SK-N-SH (cell line): ENCODE measurements at regions not wholly inside any gene's neighbourhood (a gene's known extent, or its start where the extent isn't known, plus 50 kb on each side); places are given as distances from the start of the nearest gene placed in this dataset.

ENCODE experiments used
- CTCF ChIA-PET: fragments of 300-600, 350-600 bp; formaldehyde crosslinking; extraction: SDS; loops from one replicate; lab custom pipeline; 2021; lab: Yijun Ruan, JAX
- POLR2A ChIA-PET: fragments of 350-600 bp; sonication (Branson Sonifier 250); formaldehyde crosslinking; extraction: SDS; loops from one replicate; lab custom pipeline; 2020; ENCODE audit warnings: antibody characterized with exemption, inconsistent platforms; lab: Yijun Ruan, JAX
- DNase-seq: peaks from one replicate; pipeline ENCODE4 v3.0.0; 2012
- H2AFZ ChIP-seq: fragments of 200-600 bp; sonication (generic); 2 replicates; pipeline ENCODE4 v1.8.1; 2016; ENCODE audit warnings: antibody characterized with exemption, mild to moderate bottlenecking, low read depth
- H3F3A ChIP-seq: fragments of 200-600 bp; sonication (generic); replicated peaks from 2 replicates; pipeline ENCODE3; 2016; ENCODE audit warnings: antibody characterized with exemption, mild to moderate bottlenecking; ENCODE audit not compliant: insufficient read depth
- H3K27ac ChIP-seq, 2 experiments: fragments of 200-500 bp in 1 of 2; fragments of 200-600 bp in 1 of 2; sonication (Bioruptor generic) in 1 of 2; sonication (generic), shearing (Covaris generic) in 1 of 2; 2 replicates each; pipeline versions ENCODE4 v1.5.1 to v1.6.1; 2014 to 2016; ENCODE audit warnings: low read depth in 2 of 2, inconsistent platforms in 1 of 2, low read length in 1 of 2, mild to moderate bottlenecking in 1 of 2, mixed read lengths in 1 of 2
- H3K27me3 ChIP-seq: fragments of 200-600 bp; sonication (generic), shearing (Covaris generic); 2 replicates; pipeline ENCODE4 v1.6.1; 2016; ENCODE audit warnings: mixed run types; ENCODE audit not compliant: insufficient read depth
- H3K36me3 ChIP-seq, 2 experiments: fragments of 200-500 bp in 1 of 2; fragments of 200-600 bp in 1 of 2; sonication (Bioruptor generic) in 1 of 2; sonication (generic) in 1 of 2; replicated peaks in 1 of 2; 2 replicates each; pipeline versions ENCODE3 to v1.5.1; 2014 to 2016; ENCODE audit warnings: low read length in 1 of 2, mild to moderate bottlenecking in 1 of 2; ENCODE audit not compliant: insufficient read depth in 2 of 2, control insufficient read depth in 1 of 2
- H3K4me1 ChIP-seq, 2 experiments: fragments of 200-500 bp in 1 of 2; fragments of 200-600 bp in 1 of 2; sonication (Bioruptor generic) in 1 of 2; sonication (generic), shearing (Covaris generic) in 1 of 2; 2 replicates each; pipeline versions ENCODE4 v1.5.1 to v1.6.1; 2014 to 2016; ENCODE audit warnings: low read depth in 1 of 2, low read length in 1 of 2, mixed run types in 1 of 2; ENCODE audit not compliant: insufficient read depth in 2 of 2, control insufficient read depth in 1 of 2
- H3K4me2 ChIP-seq: fragments of 200-600 bp; sonication (generic), shearing (Covaris generic); 2 replicates; pipeline ENCODE4 v1.6.1; 2017; ENCODE audit warnings: mixed run types
- H3K4me3 ChIP-seq, 2 experiments: fragments of 200-500 bp in 1 of 2; fragments of 200-600 bp in 1 of 2; sonication (Bioruptor generic) in 1 of 2; sonication (generic), shearing (Covaris generic) in 1 of 2; 2 replicates each; pipeline versions ENCODE4 v1.5.1 to v1.8.1; 2014 to 2016; ENCODE audit warnings: low read depth in 2 of 2, inconsistent platforms in 1 of 2, low read length in 1 of 2, mild to moderate bottlenecking in 1 of 2, mixed read lengths in 1 of 2, moderate library complexity in 1 of 2
- H3K79me2 ChIP-seq: fragments of 200-600 bp; sonication (generic); 2 replicates; pipeline ENCODE4 v1.8.1; 2017; ENCODE audit warnings: mild to moderate bottlenecking; ENCODE audit not compliant: insufficient read depth
- H3K9ac ChIP-seq: fragments of 200-600 bp; sonication (generic); 2 replicates; pipeline ENCODE4 v1.6.1; 2017; ENCODE audit warnings: mixed run types
- H3K9me2 ChIP-seq: fragments of 200-600 bp; sonication (generic); 2 replicates; pipeline ENCODE4 v1.6.1; 2017; ENCODE audit warnings: mixed run types
- H3K9me3 ChIP-seq: fragments of 200-600 bp; sonication (generic); 2 replicates; pipeline ENCODE4 v1.6.1; 2017; ENCODE audit warnings: mixed run types, mild to moderate bottlenecking, moderate library complexity
- H4K20me1 ChIP-seq: fragments of 200-600 bp; sonication (generic); 2 replicates; pipeline ENCODE4 v1.6.1; 2017; ENCODE audit warnings: mild to moderate bottlenecking, mixed run types; ENCODE audit not compliant: insufficient read depth
- CHD2 ChIP-seq: fragments of 150-350 bp; IDR thresholded peaks from 2 replicates; pipeline ENCODE4 v1.6.1; 2018; ENCODE audit warnings: low read length; ENCODE audit not compliant: partially characterized antibody
- CTCF ChIP-seq: fragments of 200-600 bp; sonication (generic); IDR thresholded peaks from 2 replicates; pipeline ENCODE4 v1.6.1; 2017; ENCODE audit warnings: antibody characterized with exemption, mild to moderate bottlenecking, moderate library complexity
- ELF1 ChIP-seq: IDR thresholded peaks from 2 replicates; pipeline ENCODE4 v1.4.0; 2012
- EP300 ChIP-seq, 2 experiments: IDR thresholded peaks; 2 replicates each; pipeline versions ENCODE4 v1.4.0 to v1.6.1; 2012; ENCODE audit warnings: borderline replicate concordance in 1 of 2, low read depth in 1 of 2, low read length in 1 of 2
- FOSL2 ChIP-seq: IDR thresholded peaks from 2 replicates; pipeline ENCODE4 v1.4.0; 2012; ENCODE audit warnings: low read depth, mild to moderate bottlenecking, moderate library complexity, borderline replicate concordance
- FOXJ3 ChIP-seq: sonication (generic); formaldehyde crosslinking; IDR thresholded peaks from 2 replicates; pipeline ENCODE4 v1.5.1; 2020; ENCODE audit warnings: mild to moderate bottlenecking, missing genetic modification reagents
- FOXM1 ChIP-seq: IDR thresholded peaks from 2 replicates; pipeline ENCODE4 v1.4.0; 2012; ENCODE audit warnings: low read depth, mild to moderate bottlenecking
- GABPA ChIP-seq: IDR thresholded peaks from 2 replicates; pipeline ENCODE4 v1.4.0; 2012; ENCODE audit warnings: low read depth, mild to moderate bottlenecking
- IRF3 ChIP-seq: fragments of 150-350 bp; IDR thresholded peaks from 2 replicates; pipeline ENCODE4 v1.6.1; 2016; ENCODE audit warnings: mild to moderate bottlenecking, low read depth, low read length
- JUND ChIP-seq: IDR thresholded peaks from 2 replicates; pipeline ENCODE4 v1.4.0; 2012
- MAX ChIP-seq: IDR thresholded peaks from 2 replicates; pipeline ENCODE4 v1.4.0; 2012; ENCODE audit warnings: low read depth
- NFIC ChIP-seq: IDR thresholded peaks from 2 replicates; pipeline ENCODE4 v1.4.0; 2012; ENCODE audit warnings: borderline replicate concordance
- POLR2AphosphoS5 ChIP-seq: IDR thresholded peaks from 2 replicates; pipeline ENCODE4 v1.6.1; 2012; ENCODE audit warnings: low read depth, low read length
- RAD21 ChIP-seq: IDR thresholded peaks from 2 replicates; pipeline ENCODE4 v1.6.1; 2012; ENCODE audit warnings: mild to moderate bottlenecking, low read length
- RCOR1 ChIP-seq: fragments of 150-350 bp; IDR thresholded peaks from 2 replicates; pipeline ENCODE4 v1.6.1; 2017; ENCODE audit warnings: antibody characterized with exemption, low read length
- RXRA ChIP-seq: IDR thresholded peaks from 2 replicates; pipeline ENCODE4 v1.4.0; 2012; ENCODE audit warnings: low read depth, mild to moderate bottlenecking, borderline replicate concordance
- SIN3A ChIP-seq: IDR thresholded peaks from 2 replicates; pipeline ENCODE4 v1.6.1; 2012; ENCODE audit warnings: low read depth, mild to moderate bottlenecking, low read length, moderate library complexity, borderline replicate concordance
- SMC3 ChIP-seq: IDR thresholded peaks from 2 replicates; pipeline ENCODE4 v1.6.1; 2012; ENCODE audit warnings: low read depth, low read length, improper control_type of control experiment
- TAF1 ChIP-seq: IDR thresholded peaks from 2 replicates; pipeline ENCODE4 v1.6.1; 2012; ENCODE audit warnings: low read depth, mild to moderate bottlenecking, low read length, moderate library complexity, borderline replicate concordance
- TCF12 ChIP-seq: IDR thresholded peaks from 2 replicates; pipeline ENCODE4 v1.4.0; 2012
- TEAD4 ChIP-seq: IDR thresholded peaks from 2 replicates; pipeline ENCODE4 v1.4.0; 2012; ENCODE audit warnings: mild to moderate bottlenecking, borderline replicate concordance; ENCODE audit not compliant: insufficient read depth
- YY1 ChIP-seq: IDR thresholded peaks from 2 replicates; pipeline ENCODE4 v1.4.0; 2012; ENCODE audit warnings: low read depth, mild to moderate bottlenecking
- WGBS: methylation state at CpG from one replicate; pipeline ENCODE4 v1.1.6; 2017; ENCODE audit warnings: low lambda C conversion rate; 5-methylcytosine and 5-hydroxymethylcytosine counted together
- TF ChIP-seq, protein P1 (sequence below): IDR thresholded peaks from 2 replicates; pipeline ENCODE4 v1.6.1; 2012; ENCODE audit warnings: mild to moderate bottlenecking, low read depth, low read length, moderate library complexity
- TF ChIP-seq, protein P2 (sequence below): IDR thresholded peaks from 2 replicates; pipeline ENCODE4; 2012

- no peak for TF ChIP-seq CTCF
- TF ChIP-seq, protein P1, sequence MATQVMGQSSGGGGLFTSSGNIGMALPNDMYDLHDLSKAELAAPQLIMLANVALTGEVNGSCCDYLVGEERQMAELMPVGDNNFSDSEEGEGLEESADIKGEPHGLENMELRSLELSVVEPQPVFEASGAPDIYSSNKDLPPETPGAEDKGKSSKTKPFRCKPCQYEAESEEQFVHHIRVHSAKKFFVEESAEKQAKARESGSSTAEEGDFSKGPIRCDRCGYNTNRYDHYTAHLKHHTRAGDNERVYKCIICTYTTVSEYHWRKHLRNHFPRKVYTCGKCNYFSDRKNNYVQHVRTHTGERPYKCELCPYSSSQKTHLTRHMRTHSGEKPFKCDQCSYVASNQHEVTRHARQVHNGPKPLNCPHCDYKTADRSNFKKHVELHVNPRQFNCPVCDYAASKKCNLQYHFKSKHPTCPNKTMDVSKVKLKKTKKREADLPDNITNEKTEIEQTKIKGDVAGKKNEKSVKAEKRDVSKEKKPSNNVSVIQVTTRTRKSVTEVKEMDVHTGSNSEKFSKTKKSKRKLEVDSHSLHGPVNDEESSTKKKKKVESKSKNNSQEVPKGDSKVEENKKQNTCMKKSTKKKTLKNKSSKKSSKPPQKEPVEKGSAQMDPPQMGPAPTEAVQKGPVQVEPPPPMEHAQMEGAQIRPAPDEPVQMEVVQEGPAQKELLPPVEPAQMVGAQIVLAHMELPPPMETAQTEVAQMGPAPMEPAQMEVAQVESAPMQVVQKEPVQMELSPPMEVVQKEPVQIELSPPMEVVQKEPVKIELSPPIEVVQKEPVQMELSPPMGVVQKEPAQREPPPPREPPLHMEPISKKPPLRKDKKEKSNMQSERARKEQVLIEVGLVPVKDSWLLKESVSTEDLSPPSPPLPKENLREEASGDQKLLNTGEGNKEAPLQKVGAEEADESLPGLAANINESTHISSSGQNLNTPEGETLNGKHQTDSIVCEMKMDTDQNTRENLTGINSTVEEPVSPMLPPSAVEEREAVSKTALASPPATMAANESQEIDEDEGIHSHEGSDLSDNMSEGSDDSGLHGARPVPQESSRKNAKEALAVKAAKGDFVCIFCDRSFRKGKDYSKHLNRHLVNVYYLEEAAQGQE = no peak
- TF ChIP-seq RCOR1 = no peak
- no peak for TF ChIP-seq JUND
- no peak for TF ChIP-seq ELF1
- no peak for TF ChIP-seq CHD2
Measured at GRCh38 chr1:78437941-78438340, 52.8 kb upstream of the PTGFR start (continued).

GRCh38 chr1:78440381-78440793 lies 50.4 kb upstream of the PTGFR start:
- POLR2A ChIA-PET = no interaction called here
- no peaks in the 10 kb centered on the region for H3K79me2 ChIP-seq
- DNase-seq = no peak
- 13% methylated on average over 2 of the region's 2 CpGs for WGBS
- H3K27ac ChIP-seq = peak overlapping the region in 1 of 2 experiments; percentile 54; a peak in 2 of 4 replicates
- CTCF ChIA-PET = interaction anchor here (1.1 kb wide), 1 partner anchor 264 kb away, joined by 3 read pairs; no protein-coding TSS in a partner anchor
- no peaks in the 10 kb centered on the region for H3K9me3 ChIP-seq
- no peak overlapping the region for H2AFZ ChIP-seq
- H3K9me2 ChIP-seq = no peaks in the 10 kb centered on the region
- H3K4me2 ChIP-seq = no peak overlapping the region
- no peaks in the 10 kb centered on the region for H4K20me1 ChIP-seq
- no peaks in the 10 kb centered on the region for H3K27me3 ChIP-seq
- no peaks in the 10 kb centered on the region for H3K36me3 ChIP-seq
- no peak overlapping the region for H3K9ac ChIP-seq
- no peak overlapping the region for H3K4me3 ChIP-seq
- H3F3A ChIP-seq = peaks cover 8% of the 10 kb centered on the region
- H3K4me1 ChIP-seq = peaks cover 0 to 4% of the 10 kb centered on the region in 2 experiments; a peak in 1 of 4 replicates
- no peak for TF ChIP-seq IRF3
- peak; percentile 50 to 92; a peak in 3 of 4 replicates for TF ChIP-seq EP300 (IDR thresholded peaks at IDR 0.05; ENCODE audit: borderline replicate concordance in 1 of 2, low read depth in 1 of 2, low read length in 1 of 2)
- TF ChIP-seq, protein P2, sequence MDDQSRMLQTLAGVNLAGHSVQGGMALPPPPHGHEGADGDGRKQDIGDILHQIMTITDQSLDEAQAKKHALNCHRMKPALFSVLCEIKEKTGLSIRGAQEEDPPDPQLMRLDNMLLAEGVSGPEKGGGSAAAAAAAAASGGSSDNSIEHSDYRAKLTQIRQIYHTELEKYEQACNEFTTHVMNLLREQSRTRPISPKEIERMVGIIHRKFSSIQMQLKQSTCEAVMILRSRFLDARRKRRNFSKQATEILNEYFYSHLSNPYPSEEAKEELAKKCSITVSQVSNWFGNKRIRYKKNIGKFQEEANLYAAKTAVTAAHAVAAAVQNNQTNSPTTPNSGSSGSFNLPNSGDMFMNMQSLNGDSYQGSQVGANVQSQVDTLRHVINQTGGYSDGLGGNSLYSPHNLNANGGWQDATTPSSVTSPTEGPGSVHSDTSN = peak; percentile 88
- no peak for TF ChIP-seq GABPA
- TF ChIP-seq SIN3A = peak; percentile 35; the same call in 1 of the 2 replicates
- TF ChIP-seq RXRA = no peak
- no peak for TF ChIP-seq FOXJ3 (CRISPR knock-in tag)
- peak; percentile 49; the same call in 1 of the 2 replicates for TF ChIP-seq POLR2AphosphoS5
- peak; percentile 77 for TF ChIP-seq TEAD4
- TF ChIP-seq FOSL2 = peak; percentile 87
- peak; percentile 80 for TF ChIP-seq FOXM1
- no peak for TF ChIP-seq SMC3
- peak; percentile 93 for TF ChIP-seq TCF12
- TF ChIP-seq RAD21 = no peak
- no peak for TF ChIP-seq YY1
- TF ChIP-seq CTCF = no peak
- no peak for TF ChIP-seq TAF1
- TF ChIP-seq MAX = no peak
- peak; percentile 53; the same call in 1 of the 2 replicates for TF ChIP-seq NFIC
- peak; percentile 88 for TF ChIP-seq JUND
